Left lung (tissue), 4 donors: ENCODE measurements at regions not wholly inside any gene's neighbourhood (a gene's known extent, or its start where the extent isn't known, plus 50 kb on each side); places are given as distances from the start of the nearest gene placed in this dataset.
A peak's percentile ranks its signal among the peaks of the same experiment; 100 is the strongest.

Experiments
- ATAC-seq: fragments of 200-7000 bp; cut with Tn5 transposase; one replicate; pipeline ENCODE4 v1.9.1; 2020; ENCODE audit warnings: moderate library complexity
- DNase-seq, 4 donors: peaks; one replicate each; pipeline ENCODE4 v3.0.0-alpha.2; 2013 to 2020
- H3K27ac ChIP-seq, 2 donors: fragments of 200-600 bp; sonication (generic) in 1 of 2; one replicate each; pipeline versions ENCODE4 v1.5.0 to v1.8.0; 2020 to 2021
- H3K27me3 ChIP-seq, 2 donors: fragments of 200-600 bp; sonication (generic) in 1 of 2; one replicate each; pipeline versions ENCODE4 v1.5.0 to v1.8.0; 2020 to 2021
- H3K36me3 ChIP-seq, 2 donors: fragments of 200-600 bp; sonication (generic) in 1 of 2; one replicate each; pipeline versions ENCODE4 v1.5.0 to v1.8.0; 2020 to 2021
- H3K4me1 ChIP-seq, 2 donors: fragments of 200-600 bp; one replicate each; pipeline ENCODE4 v1.8.0; 2021
- H3K4me3 ChIP-seq, 2 donors: fragments of 200-600 bp; sonication (generic) in 1 of 2; one replicate each; pipeline versions ENCODE4 v1.5.0 to v1.8.0; 2020 to 2021; ENCODE audit warnings: mild to moderate bottlenecking in 1 of 2
- H3K9me3 ChIP-seq, 2 donors: fragments of 200-600 bp; sonication (generic) in 1 of 2; one replicate each; pipeline versions ENCODE4 v1.5.0 to v1.8.0; 2020 to 2021
- CTCF ChIP-seq, 2 donors: fragments of 200-600 bp; sonication (generic) in 1 of 2; IDR thresholded peaks; one replicate each; pipeline versions ENCODE4 v1.5.0 to v1.8.0; 2021; ENCODE audit warnings: antibody characterized with exemption in 2 of 2
- intact Hi-C, 2 donors: fragments of 100-400 bp; cut with DNase I; formaldehyde crosslinking; loops; one replicate each; pipeline versions ENCODE4 v1.11.2 to v1.14.2; 2022
- donor health status: DM: no; HTN: yes; CAD: no.
- donor health status: DM: no; HTN: no; CAD: no.

- Histone ChIP-seq H3K4me1 (peaks cover 0 to 28% of the 10 kb centered on the region in 2 donors), H3K9me3 (no peaks in the 10 kb centered on the region), H3K27ac (peak overlapping the region in 1 of 2 donors; percentile 96), H3K27me3 (peaks cover 3 to 58% of the 10 kb centered on the region in 2 donors), H3K4me3 (no peak overlapping the region), H3K36me3 (no peaks in the 10 kb centered on the region)
- intact Hi-C loops = no loop called here
- ATAC-seq (no peak), DNase-seq (no peak)
- no peak for TF ChIP-seq CTCF (IDR thresholded peaks at IDR 0.05)
Observed at GRCh38 chr20:1838556-1839279, 56.5 kb upstream of the SIRPA start.

- no peak overlapping the region for H3K27ac ChIP-seq
- no peak for DNase-seq
- peaks cover 7 to 16% of the 10 kb centered on the region in 2 donors for H3K4me1 ChIP-seq
- TF ChIP-seq CTCF (IDR thresholded peaks at IDR 0.05) = no peak
- intact Hi-C loops = no loop called here
- no peak for ATAC-seq
- H3K36me3 ChIP-seq = no peaks in the 10 kb centered on the region
- no peak overlapping the region for H3K4me3 ChIP-seq
- no peaks in the 10 kb centered on the region for H3K9me3 ChIP-seq
- peaks cover 3 to 78% of the 10 kb centered on the region in 2 donors for H3K27me3 ChIP-seq
Observed at GRCh38 chr20:1835186-1836035, 59.8 kb upstream of the SIRPA start.

GRCh38 chr20:1833728-1834726, 61.2 kb upstream of the SIRPA start:
- H3K36me3 ChIP-seq = no peaks in the 10 kb centered on the region
- DNase-seq (no peak), ATAC-seq (no peak)
- H3K27ac ChIP-seq = no peak overlapping the region
- peaks cover 11 to 24% of the 10 kb centered on the region in 2 donors for H3K4me1 ChIP-seq
- TF ChIP-seq CTCF (IDR thresholded peaks at IDR 0.05) = no peak
- H3K27me3 ChIP-seq = peaks cover 3 to 79% of the 10 kb centered on the region in 2 donors
- no peaks in the 10 kb centered on the region for H3K9me3 ChIP-seq
- intact Hi-C loops = no loop called here
- H3K4me3 ChIP-seq = no peak overlapping the region

GRCh38 chr20:1833216-1833615, 62.0 kb upstream of the SIRPA start:
- Histone ChIP-seq H3K4me3 (no peak overlapping the region), H3K9me3 (no peaks in the 10 kb centered on the region), H3K36me3 (no peaks in the 10 kb centered on the region), H3K4me1 (peaks cover 11 to 32% of the 10 kb centered on the region in 2 donors), H3K27ac (no peak overlapping the region), H3K27me3 (peaks cover 1 to 72% of the 10 kb centered on the region in 2 donors)
- DNase-seq = no peak
- intact Hi-C loops = no loop called here
- ATAC-seq = no peak
- TF ChIP-seq CTCF (IDR thresholded peaks at IDR 0.05) = no peak
